HG02852 (cell line): ENCODE measurements at regions not wholly inside any gene's neighbourhood (a gene's known extent, or its start where the extent isn't known, plus 50 kb on each side); places are given as distances from the start of the nearest gene placed in this dataset.

Experiments
- ATAC-seq: cut with Tn5 transposase; IDR thresholded peaks from one replicate; pipeline ENCODE4 v1.9.1; 2021; ENCODE audit warnings: mild to moderate bottlenecking, moderate library complexity; ENCODE audit not compliant: unreplicated experiment

DNA sequence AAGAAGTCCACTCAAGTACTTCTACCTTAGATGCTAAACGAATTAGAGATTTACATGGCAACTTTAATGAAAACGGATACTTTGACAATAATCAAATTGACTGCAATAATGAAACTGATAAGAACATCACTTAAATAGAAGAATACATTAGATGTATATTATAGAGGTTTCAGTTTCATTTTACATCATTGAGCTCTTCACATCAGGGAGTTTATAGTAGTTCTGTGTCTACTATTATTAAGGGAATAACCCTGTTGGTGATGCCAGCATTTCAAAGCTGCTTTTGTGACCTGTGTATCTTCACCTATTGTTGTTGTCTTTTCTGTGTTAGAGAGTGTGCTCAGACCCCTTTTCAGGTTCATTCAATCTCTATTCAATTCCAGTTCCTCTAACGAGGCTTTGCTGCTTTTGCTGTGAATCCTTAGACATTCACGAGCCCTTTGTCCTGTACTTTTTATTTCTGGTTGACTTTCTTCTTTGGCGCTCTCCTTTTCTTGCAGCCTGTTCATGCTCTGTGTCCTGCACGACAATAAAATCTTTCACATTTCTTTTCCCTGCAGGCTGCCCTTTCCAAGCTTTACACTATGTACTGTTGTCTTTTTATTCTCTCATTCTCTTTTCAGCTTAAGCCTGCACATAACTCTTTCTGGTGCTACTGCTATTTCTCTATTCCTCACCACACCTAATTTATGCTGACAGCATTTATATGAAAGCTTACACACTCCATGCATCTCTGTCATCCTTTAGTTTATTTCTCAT, 232.1 kb downstream of the CPE start:
- no peak for ATAC-seq

DNA sequence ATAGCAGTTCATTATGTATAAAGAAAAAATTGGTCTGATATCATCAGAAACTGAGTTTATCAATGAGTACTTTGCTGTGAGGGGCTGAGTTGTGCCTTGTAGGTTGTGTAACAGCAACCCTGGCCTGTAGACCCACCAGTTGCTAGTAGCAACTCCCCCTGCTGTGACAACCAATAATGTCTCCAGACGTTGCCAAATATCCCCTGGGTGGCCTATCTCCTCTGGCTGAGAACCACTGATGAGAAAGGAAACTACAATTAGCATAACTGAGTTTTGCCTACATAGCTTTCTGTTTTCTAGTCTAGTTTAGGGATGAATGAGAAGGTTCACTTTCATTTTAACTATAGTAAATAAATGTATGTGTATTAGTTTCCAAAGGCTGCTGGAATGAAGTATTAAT, 234.1 kb downstream of the CPE start:
- ATAC-seq, result peak; percentile 97

GRCh38 chr4:165613581-165613980, 234.8 kb downstream of the CPE start:
- no peak for ATAC-seq

DNA sequence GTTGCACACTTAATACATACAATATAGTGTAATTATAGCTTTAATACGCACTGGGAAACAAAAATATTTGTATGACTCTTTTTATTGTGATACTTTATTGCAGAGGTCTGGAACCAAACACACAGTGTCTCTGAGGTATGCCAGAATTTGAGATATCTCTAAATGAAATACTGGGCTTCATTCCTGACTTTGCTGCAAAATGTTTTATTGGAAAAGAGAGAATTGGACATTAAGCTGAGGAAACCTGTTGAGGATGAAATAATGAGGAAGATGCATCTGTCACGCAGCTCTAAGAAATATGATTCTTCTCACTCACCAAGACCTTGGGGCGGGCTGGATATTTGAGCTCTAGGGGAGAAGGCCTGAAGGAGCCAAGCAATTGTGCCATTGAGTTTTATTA, 242.1 kb downstream of the CPE start:
- no peak for ATAC-seq

DNA sequence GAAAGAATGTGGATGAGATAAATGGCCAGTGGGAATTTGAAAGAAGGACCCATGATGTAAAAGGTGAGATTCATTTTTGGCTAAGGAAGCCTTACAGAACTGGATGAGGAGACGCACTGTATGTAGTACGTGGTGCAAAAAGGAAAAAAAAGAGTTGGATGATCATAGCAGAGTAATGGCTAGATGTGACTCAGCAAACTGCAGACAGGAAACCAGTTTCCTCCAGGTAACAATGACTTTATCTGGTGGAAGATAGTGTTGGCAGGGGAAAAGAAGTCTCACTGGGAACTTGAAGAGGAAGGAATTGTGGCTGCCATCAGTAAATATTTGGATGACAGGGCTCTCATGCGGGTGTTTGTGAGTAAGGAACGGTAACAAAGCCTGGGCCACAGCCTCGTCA, 243.2 kb downstream of the CPE start:
- ATAC-seq, result no peak

DNA sequence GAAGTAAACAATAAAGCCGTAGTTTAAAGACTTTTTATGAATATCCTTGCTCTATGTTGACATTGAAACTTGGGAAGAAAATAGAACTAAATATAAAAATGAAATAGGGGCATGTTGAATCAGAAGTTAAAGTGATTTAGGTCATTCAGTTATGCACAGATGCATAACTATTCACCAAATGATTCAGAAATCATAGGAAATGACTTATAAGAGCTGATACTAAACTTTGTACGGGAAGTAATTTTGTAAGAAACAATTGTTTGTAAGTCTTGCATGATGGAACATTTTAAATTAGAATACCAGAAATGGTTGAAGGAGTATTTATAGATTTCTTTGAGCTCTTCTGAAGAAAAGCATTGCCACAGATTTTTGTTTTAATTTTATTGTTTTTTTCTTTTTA, 246.5 kb downstream of the CPE start:
- ATAC-seq, result no peak

GRCh38 chr4:165626316-165626715, 246.7 kb upstream of the TLL1 start:
- ATAC-seq, result no peak

- no peak for ATAC-seq
Observed at GRCh38 chr4:165627128-165627527, 245.9 kb upstream of the TLL1 start.

DNA sequence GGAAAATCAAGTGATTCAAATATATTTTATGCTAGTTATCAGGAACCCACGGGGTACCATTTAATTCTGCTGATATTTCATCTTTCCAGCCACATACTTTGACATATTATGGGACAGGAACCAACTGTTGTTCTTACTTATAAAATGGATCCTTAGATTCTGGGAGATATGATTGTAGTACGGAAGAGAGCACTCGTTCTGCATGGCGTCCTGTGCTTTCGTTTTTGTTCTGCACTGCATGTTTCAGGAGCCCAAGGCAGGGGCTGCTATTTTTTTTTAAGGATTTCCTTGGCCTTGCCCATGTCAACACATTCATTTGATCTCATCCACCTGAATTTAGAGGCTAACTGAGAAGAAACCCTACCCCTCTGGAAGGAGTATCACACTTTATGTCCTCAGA, 245.5 kb upstream of the TLL1 start:
- ATAC-seq, result no peak

DNA sequence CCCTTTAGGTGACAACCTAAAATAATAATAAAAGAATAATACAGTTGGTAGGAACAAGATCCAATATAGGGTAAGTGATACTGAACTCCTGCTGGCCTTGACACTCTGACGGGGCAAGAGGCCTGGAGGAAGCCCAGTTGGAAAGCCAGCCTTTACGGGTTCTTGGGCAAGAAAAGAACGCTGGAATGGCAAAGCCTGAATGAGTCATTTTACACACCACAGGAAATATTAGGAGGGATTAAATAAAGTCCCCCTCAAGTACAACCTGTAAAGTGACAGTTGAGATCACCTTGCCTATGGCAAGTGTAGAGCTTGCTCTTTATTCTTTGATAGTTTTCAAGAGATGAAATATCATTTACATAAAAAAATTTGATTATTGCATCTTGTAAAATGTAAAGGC, 244.5 kb upstream of the TLL1 start:
- no peak for ATAC-seq

- no peak for ATAC-seq
Observed at GRCh38 chr4:165630671-165631070, 242.4 kb upstream of the TLL1 start.

GRCh38 chr4:165631208-165631894, 241.7 kb upstream of the TLL1 start:
- no peak for ATAC-seq

DNA sequence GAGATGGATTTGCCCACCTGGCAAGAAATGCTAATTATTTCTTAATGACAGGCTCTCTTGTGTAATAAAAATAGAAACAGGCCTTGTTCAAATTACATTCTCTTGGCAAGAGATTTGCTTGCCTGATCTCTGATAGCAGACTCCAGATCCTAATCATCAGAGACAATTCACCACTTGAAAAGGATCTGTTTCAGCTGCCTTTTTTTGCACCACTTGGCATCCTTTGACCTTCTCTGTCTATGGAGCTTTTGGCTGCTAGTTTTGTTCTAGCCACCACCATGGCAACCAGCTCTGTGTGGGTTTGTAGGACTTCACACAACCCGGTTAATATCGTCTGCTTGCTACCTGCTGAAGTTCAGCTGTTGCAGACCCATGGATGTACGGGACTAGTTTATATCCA, 241.1 kb upstream of the TLL1 start:
- no peak for ATAC-seq

- no peak for ATAC-seq
Observed at GRCh38 chr4:165634766-165635165, 238.3 kb upstream of the TLL1 start.

DNA sequence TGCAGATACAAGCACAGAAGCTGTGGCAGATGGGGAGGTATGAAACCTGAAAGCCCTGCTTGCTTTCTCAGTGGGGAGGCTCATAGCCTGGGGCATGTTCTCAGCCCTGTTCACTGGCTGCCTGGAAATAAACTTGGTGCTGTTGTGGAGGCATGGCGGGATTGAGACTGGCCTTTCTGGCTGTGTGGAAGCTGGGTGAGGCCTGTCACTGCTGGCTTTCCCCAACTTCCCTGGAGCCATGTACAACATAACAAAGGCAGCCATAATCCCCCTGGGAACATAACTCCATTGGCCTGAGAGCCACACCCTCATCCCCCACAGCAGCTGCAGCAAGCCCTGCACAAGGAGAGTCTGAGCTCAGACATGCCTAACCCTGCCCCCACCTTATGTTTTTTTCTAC, 237.7 kb upstream of the TLL1 start:
- ATAC-seq, result no peak

DNA sequence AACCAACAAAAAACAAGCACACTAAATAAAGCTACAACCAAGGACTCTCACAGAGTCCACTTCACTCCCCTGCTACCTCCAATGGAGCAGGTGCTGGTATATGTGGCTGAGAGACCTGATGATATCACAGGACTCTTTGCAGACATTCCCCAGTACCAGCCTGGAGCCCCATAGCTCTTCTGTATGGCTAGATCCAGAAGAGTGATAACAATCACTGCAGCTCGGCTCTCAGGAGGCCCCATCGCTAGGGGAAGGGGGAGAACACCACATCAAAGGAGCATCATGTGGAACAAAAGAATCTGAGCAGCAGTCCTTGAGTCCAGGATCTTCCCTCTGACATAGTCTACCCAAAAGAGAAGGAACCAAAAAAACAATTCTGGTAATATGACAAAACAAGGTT, 237.1 kb upstream of the TLL1 start:
- ATAC-seq, result no peak

DNA sequence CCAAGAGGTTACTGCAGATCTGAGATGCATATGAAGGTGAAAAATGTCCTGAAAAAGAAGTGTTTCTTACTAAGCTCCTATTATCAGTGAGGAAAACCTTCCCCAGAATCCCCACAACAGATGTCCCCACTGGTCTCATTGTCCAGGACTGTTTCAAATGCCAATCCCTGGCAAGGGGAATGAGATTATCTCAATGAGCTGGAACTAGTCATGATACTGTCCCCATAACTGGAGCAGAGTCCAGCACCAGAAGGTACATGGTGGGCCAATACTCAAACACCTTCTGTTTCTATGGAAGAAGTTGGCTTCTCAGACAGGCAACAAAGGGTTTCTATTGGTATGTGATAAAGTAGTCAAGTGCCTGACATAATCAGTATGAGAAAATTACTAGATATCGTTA, 221.1 kb upstream of the TLL1 start:
- ATAC-seq, result no peak

- ATAC-seq, result no peak
Observed at GRCh38 chr4:165654556-165654955, 218.5 kb upstream of the TLL1 start.

- no peak for ATAC-seq
Observed at GRCh38 chr4:165656399-165656798, 216.6 kb upstream of the TLL1 start.

DNA sequence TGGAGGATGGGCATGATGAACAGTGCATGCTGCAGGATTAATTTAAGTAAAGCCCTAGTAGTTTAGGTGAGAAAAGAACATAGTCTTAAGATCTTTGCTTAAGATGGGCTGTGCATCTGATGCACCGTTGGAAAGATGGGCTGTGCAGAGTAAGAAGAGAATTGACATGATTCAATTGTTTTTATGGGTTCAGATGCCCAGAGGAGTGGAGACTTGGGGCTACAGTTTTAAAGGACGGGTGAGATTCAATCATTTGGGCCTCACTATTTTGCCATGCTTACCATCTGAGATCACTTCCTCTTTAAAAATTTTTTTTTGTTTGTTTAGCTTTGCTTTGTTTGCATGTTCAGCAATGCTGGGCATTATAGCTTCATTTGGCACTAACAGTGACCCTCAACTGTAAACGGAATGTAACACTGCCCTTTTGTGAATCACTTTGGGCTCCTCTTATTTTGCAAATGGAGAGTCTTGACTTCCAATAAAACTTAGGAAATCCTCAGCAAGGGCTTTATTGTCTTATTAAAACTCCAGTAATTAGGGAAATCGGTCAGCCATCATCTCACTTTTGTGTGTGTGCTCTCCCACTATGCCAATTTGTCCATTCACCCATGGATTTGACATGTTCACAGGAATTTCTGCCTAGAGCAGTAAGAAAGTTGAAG, 216.1 kb upstream of the TLL1 start:
- ATAC-seq, result no peak

- ATAC-seq, result no peak
Observed at GRCh38 chr4:165662341-165662740, 210.7 kb upstream of the TLL1 start.

GRCh38 chr4:165663411-165663810, 209.6 kb upstream of the TLL1 start:
- no peak for ATAC-seq
